Mesothelial cell of epicardium (in vitro differentiated cells): ENCODE measurements at regions not wholly inside any gene's neighbourhood (a gene's known extent, or its start where the extent isn't known, plus 50 kb on each side); places are given as distances from the start of the nearest gene placed in this dataset.

Experiments
- DNase-seq, 2 experiments: peaks; one replicate each; pipeline ENCODE4 v3.0.0; 2021; ENCODE audit warnings: low spot score in 2 of 2; ENCODE audit not compliant: unreplicated experiment in 2 of 2
- H3K27ac Mint-ChIP-seq: 2 replicates; pipeline ENCODE4 v1.8.0; 2021; ENCODE audit warnings: mixed read lengths
- H3K27me3 Mint-ChIP-seq: 2 replicates; pipeline ENCODE4 v1.8.0; 2021; ENCODE audit warnings: low read depth, mixed read lengths
- H3K36me3 Mint-ChIP-seq: 2 replicates; pipeline ENCODE4 v1.8.0; 2021; ENCODE audit warnings: mixed read lengths
- H3K4me1 Mint-ChIP-seq: 2 replicates; pipeline ENCODE4 v1.8.0; 2021; ENCODE audit warnings: mixed read lengths
- H3K4me3 Mint-ChIP-seq: 2 replicates; pipeline ENCODE4 v1.8.0; 2021; ENCODE audit warnings: mild to moderate bottlenecking, moderate library complexity, mixed read lengths
- H3K9me3 Mint-ChIP-seq: 2 replicates; pipeline ENCODE4 v1.8.0; 2021; ENCODE audit warnings: mixed read lengths
- TF ChIP-seq, protein P1 (sequence below): fragments of 200-600 bp; sonication (generic); IDR thresholded peaks from one replicate; pipeline ENCODE4 v1.5.0; 2021; ENCODE audit warnings: antibody characterized with exemption; ENCODE audit not compliant: unreplicated experiment

- Mint-ChIP-seq H3K4me3 (no peak overlapping the region), H3K27ac (no peak overlapping the region), H3K36me3 (no peaks in the 10 kb centered on the region), H3K27me3 (peaks cover 3% of the 10 kb centered on the region), H3K4me1 (peaks cover 26% of the 10 kb centered on the region), H3K9me3 (peaks cover 5% of the 10 kb centered on the region)
- TF ChIP-seq, protein P1, sequence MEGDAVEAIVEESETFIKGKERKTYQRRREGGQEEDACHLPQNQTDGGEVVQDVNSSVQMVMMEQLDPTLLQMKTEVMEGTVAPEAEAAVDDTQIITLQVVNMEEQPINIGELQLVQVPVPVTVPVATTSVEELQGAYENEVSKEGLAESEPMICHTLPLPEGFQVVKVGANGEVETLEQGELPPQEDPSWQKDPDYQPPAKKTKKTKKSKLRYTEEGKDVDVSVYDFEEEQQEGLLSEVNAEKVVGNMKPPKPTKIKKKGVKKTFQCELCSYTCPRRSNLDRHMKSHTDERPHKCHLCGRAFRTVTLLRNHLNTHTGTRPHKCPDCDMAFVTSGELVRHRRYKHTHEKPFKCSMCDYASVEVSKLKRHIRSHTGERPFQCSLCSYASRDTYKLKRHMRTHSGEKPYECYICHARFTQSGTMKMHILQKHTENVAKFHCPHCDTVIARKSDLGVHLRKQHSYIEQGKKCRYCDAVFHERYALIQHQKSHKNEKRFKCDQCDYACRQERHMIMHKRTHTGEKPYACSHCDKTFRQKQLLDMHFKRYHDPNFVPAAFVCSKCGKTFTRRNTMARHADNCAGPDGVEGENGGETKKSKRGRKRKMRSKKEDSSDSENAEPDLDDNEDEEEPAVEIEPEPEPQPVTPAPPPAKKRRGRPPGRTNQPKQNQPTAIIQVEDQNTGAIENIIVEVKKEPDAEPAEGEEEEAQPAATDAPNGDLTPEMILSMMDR: no peak
- no peak for DNase-seq
Observed at GRCh38 chr12:13375583-13376345, 179.2 kb downstream of the EMP1 start.

DNA sequence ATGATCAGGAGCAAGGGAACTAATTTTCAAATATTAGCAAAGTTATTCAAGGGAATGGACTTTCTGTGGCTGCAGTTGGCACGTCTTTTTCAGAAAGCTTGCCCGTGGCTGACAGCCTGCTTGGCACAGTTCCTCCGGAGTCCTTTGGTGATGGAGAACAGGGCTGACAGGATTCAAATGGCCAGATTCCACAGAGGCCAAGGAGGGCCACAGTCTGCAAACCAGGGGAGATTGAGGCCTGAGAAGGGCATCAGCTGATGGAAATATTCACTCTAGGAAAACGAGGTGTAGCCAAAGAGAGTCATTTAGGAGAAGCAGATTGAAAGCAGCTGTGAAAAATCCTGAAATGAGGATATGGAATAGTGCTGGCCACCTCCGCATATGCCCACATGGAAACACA is 178.3 kb downstream of the EMP1 start:
- H3K4me3 Mint-ChIP-seq: no peak overlapping the region
- H3K36me3 Mint-ChIP-seq: no peaks in the 10 kb centered on the region
- TF ChIP-seq, protein P1: no peak
- no peaks in the 10 kb centered on the region for H3K27me3 Mint-ChIP-seq
- H3K27ac Mint-ChIP-seq: no peak overlapping the region
- no peak for DNase-seq
- peaks cover 5% of the 10 kb centered on the region for H3K9me3 Mint-ChIP-seq
- H3K4me1 Mint-ChIP-seq: peaks cover 32% of the 10 kb centered on the region

GRCh38 chr12:13373803-13374202 is 177.3 kb downstream of the EMP1 start:
- Mint-ChIP-seq H3K4me1 (peaks cover 42% of the 10 kb centered on the region), H3K36me3 (no peaks in the 10 kb centered on the region), H3K27me3 (no peaks in the 10 kb centered on the region), H3K4me3 (no peak overlapping the region), H3K27ac (no peak overlapping the region), H3K9me3 (peaks cover 5% of the 10 kb centered on the region)
- no peak for DNase-seq
- TF ChIP-seq, protein P1: no peak

DNA sequence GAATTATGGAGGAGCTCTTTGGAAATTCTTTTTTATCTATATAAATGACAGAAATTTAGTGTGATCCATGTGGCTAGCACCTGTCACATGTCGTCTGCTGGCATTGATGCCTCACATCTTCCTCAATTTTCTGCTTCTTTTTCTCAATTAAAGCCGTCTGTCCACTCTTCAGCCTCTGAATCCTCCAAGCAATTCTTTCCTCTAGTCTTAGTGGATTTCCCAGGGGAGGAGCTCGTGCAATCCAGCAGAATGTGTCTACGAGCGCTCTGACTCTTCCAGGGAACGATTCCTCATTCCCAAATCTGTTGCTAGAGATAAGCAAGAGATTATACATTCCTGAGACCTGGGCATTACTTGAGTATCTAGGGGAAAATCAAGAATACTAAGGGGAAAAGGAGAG is 176.6 kb downstream of the EMP1 start:
- peaks cover 5% of the 10 kb centered on the region for H3K9me3 Mint-ChIP-seq
- DNase-seq: no peak
- H3K36me3 Mint-ChIP-seq: no peaks in the 10 kb centered on the region
- no peaks in the 10 kb centered on the region for H3K27me3 Mint-ChIP-seq
- H3K27ac Mint-ChIP-seq: no peak overlapping the region
- TF ChIP-seq, protein P1: no peak
- no peak overlapping the region for H3K4me3 Mint-ChIP-seq
- H3K4me1 Mint-ChIP-seq: peaks cover 45% of the 10 kb centered on the region

- H3K36me3 Mint-ChIP-seq: no peaks in the 10 kb centered on the region
- no peaks in the 10 kb centered on the region for H3K9me3 Mint-ChIP-seq
- no peak overlapping the region for H3K4me3 Mint-ChIP-seq
- TF ChIP-seq, protein P1: no peak
- DNase-seq: no peak
- no peak overlapping the region for H3K27ac Mint-ChIP-seq
- H3K4me1 Mint-ChIP-seq: peaks cover 47% of the 10 kb centered on the region
- no peaks in the 10 kb centered on the region for H3K27me3 Mint-ChIP-seq
Observed at GRCh38 chr12:13372386-13372785, 175.9 kb downstream of the EMP1 start.
